GM21390 (cell line): ENCODE measurements at regions not wholly inside any gene's neighbourhood (a gene's known extent, or its start where the extent isn't known, plus 50 kb on each side); places are given as distances from the start of the nearest gene placed in this dataset.
"Not testable (repeated sequence)": the region's sequence is repeated elsewhere in the genome, so short reads cannot be mapped to it uniquely, and the experiment has no call there.

Experiments used
- ATAC-seq: cut with Tn5 transposase; IDR thresholded peaks from one replicate; pipeline ENCODE4 v1.9.1; 2021; ENCODE audit not compliant: unreplicated experiment

- no peak for ATAC-seq
Observed at GRCh38 chrX:128436397-128437103, 384.3 kb upstream of the ACTRT1 start.

GRCh38 chrX:128425546-128425945 is 373.3 kb upstream of the ACTRT1 start:
- no peak for ATAC-seq

- no peak for ATAC-seq
Observed at GRCh38 chrX:128408842-128409241, 356.6 kb upstream of the ACTRT1 start.

GRCh38 chrX:128396601-128397000 is 344.4 kb upstream of the ACTRT1 start:
- no peak for ATAC-seq

DNA sequence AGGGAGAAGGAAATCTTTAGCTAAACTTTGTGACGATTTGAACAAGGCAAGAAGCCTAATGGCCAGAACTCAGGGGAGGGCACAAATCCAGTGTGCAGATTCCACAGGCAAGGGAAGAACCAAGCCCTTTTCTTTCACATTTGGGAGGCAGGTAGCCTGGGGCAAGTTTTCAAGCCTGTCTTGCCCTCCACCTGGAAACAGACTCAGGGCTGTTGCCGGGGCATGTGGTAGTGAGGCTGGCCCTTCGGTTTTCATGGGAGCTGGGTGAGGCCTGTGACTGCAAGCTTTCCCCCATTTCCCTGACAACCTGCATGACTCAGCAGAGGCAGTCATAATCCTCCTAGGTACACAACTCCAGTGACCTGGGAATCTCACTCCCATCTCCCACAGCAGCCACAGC is 331.6 kb upstream of the ACTRT1 start:
- ATAC-seq, result not testable (repeated sequence)

DNA sequence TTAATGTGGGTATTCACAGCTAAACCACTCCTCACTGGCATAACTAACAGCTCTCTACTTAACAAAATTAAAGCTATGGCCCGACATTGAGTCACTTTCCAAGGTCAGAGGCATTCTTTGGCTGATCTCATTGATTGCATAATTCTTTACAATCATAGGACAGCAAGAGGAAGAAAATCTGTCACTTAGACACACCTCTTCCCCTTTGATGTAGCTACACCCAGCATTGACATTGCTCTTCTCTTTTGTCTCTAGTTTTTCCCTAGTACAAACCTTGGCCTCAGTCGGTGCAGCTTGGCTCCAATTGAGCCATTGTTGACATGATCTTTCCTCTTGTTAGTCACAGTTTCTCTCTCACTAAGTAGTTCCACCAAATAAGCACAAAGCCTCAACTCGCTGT is 313.3 kb upstream of the ACTRT1 start:
- ATAC-seq, result no peak

DNA sequence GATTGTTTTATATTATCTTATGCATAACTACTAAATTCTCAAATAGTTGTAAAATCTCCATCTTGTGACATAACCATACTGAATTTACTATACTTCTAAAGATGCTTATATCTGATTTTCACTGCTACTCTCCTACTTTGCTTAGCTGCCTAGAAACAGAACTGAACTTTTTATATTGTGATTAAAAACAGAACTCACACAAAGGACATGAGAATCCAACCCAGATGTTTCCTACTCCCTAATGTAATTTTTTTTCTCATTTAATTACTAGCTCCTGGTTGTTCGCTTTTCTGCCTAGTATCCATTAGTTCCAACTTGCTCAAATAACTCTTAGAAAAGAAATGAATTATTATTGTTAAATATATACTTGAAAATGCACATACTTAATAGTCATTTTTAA is 283.5 kb upstream of the ACTRT1 start:
- no peak for ATAC-seq

DNA sequence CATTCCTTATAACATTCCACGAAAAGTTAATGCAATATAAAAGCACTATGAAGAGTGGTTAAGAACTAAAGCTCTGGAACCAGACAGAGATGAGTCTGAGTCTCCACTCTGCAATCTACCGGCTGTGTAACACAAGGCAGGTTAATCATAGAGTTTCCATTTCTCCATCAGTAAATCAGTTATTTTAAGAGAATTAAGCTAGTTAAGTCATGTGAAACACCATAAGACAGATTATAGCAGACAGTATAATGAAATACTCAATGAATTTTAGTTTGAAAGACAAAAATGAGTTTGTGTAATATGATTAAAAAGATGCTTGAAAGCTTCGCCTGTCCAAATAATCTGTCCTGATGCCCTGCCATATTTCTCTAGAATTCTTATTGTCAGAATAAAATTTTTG is 282.6 kb upstream of the ACTRT1 start:
- ATAC-seq, result no peak

DNA sequence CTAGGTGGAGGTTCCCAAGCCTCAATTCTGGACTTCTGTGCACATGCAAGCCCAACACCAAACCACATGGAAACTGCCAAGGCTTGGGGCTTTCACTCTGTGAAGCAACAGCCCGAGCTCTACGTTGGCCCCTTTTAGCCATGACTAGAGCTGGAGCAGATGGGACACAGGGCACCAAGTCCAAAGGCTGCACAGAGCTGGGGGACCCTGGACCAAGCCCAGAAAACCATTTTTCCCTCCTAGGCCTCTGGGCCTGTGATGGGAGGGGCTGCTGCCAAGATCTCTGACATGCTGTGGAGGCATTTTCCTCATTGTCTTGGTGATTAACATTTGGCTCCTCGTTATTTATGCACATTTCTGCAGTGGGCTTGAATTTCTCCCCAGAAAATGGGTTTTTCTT is 258.7 kb upstream of the ACTRT1 start:
- ATAC-seq, result no peak

DNA sequence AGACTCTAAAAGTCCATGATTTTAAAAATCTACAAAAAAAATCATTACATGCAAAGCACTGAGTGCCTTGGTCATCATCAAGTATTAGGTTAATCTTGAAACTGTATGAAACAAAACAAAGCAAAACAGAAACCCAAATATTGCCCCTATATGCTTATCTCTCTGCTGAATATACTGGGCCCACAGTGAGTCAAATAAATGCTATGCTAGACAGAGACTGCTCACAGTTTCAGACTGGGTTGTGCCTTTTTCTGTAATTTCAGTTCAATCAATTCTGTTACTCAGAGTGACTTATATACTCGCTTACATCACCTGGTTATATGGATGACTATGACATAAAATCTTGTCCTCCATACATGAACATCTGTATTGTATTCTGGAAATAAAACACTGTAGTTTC is 257.1 kb upstream of the ACTRT1 start:
- no peak for ATAC-seq

DNA sequence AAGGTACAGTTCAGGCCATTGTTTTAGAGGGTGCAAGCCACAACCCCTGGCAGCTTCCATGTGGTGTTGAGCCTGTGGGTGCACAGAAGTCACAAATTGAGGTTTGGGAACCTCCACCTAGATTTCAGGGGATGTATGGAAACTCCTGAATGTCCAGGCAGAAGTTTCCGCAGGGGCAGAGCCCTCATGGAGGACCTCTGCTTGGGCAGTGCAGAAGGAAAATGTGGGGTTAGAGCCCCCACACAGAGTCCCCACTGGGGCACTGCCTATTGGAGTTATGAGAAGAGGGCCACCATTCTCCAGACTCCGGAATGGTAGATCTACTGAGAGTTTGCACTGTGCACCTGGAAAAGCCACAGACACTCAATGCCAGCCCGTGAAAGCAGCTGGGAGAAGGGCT is 242.0 kb upstream of the ACTRT1 start:
- ATAC-seq, result no peak

- no peak for ATAC-seq
Observed at GRCh38 chrX:128287693-128288092, 235.5 kb upstream of the ACTRT1 start.

DNA sequence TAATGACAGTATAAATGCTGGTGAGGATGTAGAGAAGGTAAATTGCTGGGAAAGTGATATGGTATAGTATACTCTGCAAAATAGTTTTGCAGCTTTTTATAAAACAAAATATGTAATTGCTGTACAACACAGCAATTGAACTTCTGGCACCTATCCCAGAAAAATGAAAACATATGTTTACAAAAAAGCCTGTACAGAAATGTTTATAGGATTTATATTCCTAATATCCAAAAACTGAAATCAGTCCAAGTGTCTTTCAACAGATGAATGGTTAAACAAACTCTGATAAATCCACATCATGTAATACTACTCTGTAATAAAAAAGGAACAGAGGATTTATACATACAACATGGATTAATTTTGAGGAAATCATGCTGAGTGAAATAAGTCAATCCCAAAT is 198.4 kb upstream of the ACTRT1 start:
- no peak for ATAC-seq

- ATAC-seq, result no peak
Observed at GRCh38 chrX:128216364-128216763, 164.2 kb upstream of the ACTRT1 start.

GRCh38 chrX:128165884-128166408 is 113.7 kb upstream of the ACTRT1 start:
- no peak for ATAC-seq

DNA sequence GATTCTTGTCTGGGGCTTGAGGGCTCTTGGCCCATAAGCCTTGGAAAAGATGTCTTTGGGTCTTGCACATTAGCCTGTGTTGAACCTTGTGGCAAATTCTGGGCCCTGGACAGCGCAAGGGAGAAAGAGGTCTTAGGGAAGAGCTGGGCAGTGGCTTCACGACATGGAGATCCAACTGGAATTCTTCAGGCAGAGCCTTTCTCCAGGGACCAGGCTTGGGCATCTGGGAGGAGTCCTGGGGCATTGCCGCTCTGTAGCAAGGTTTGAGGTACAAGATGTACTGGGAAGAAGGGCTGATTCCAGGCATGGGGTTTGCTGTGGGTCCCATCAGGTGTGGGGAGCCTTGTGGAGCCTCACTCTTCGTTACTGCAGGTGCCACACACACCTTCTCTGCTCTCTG is 104.0 kb upstream of the ACTRT1 start:
- ATAC-seq, result no peak

DNA sequence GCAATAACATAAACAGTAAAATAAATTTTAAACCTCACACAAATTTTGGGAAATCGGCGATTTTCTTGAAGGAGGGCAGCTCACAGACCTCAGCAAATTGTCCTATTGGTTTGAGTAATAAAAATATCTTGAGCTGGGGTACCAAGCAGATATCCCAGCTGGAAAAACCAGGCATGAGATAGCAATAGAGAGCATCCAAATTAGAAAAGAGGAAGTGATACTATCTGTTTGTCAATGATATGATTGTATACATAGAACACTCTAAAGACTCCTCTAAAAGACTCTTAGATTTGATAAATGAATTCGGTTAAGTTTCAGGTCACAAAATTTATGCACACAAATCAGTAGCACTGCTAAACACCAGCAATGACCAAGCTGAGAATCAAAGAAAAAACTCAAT is 90.5 kb upstream of the ACTRT1 start:
- no peak for ATAC-seq

DNA sequence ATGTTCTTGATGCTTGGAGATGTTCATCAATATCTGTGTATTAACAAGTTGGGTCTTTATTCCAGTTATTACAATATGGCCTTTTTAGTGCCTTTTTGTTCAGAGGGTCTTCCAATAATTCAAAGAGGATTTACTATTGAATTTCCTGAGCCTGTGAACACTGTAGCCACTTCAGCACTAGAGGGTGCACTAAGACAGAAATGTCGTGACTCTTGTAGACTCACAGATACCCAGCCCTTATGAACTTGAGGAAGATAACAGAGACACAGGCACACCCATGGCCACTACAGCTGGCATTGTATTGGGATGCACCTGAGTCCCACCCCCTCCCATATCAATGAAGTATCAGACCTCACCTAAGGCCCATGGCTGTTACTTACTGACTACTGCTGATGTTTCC is 54.4 kb upstream of the ACTRT1 start:
- ATAC-seq, result no peak

- no peak for ATAC-seq
Observed at GRCh38 chrX:128105659-128106058, 53.5 kb upstream of the ACTRT1 start.
